ENCODE measurements at regions not wholly inside any gene's neighbourhood (a gene's known extent, or its start where the extent isn't known, plus 50 kb on each side); places are given as distances from the start of the nearest gene placed in this dataset.

- Histone ChIP-seq H3K4me1 (ENCODE audit: insufficient read depth, low read length) (no peaks in the 10 kb centered on the region), H3K27ac (ENCODE audit: low read depth in 1 of 2, low read length in 2 of 2) (no peak overlapping the region), H3K27me3 (ENCODE audit: control insufficient read depth in 1 of 2, insufficient read depth in 2 of 2, low read length in 2 of 2) (no peaks in the 10 kb centered on the region), H3K4me3 (ENCODE audit: low read length) (no peak overlapping the region), H3K36me3 (ENCODE audit: insufficient read depth, low read length) (no peaks in the 10 kb centered on the region), H3K9me3 (ENCODE audit: control insufficient read depth in 1 of 2, insufficient read depth in 1 of 2, low read length in 2 of 2) (peaks cover 0 to 6% of the 10 kb centered on the region in 2 experiments)
- no peak for DNase-seq
- H3K36me3 Mint-ChIP-seq (ENCODE audit: low read depth) = no peaks in the 10 kb centered on the region
- no peak overlapping the region for H3K27ac Mint-ChIP-seq
- peaks cover 2% of the 10 kb centered on the region for H3K9me3 Mint-ChIP-seq
- ATAC-seq (ENCODE audit: poor library complexity) = no peak
- no peak overlapping the region for H3K4me3 Mint-ChIP-seq
- H3K27me3 Mint-ChIP-seq = no peaks in the 10 kb centered on the region
- POLR2A ChIA-PET = no interaction called here
- no peaks in the 10 kb centered on the region for H3K4me1 Mint-ChIP-seq (ENCODE audit: low read depth)
- no peak for TF ChIP-seq CTCF (IDR thresholded peaks at IDR 0.05)
- CTCF ChIA-PET = no interaction called here
- intact Hi-C loops (cut with DNase I, micrococcal nuclease) = no loop called here
Measured at GRCh38 chr4:32117693-32118092, 1397.5 kb downstream of the PCDH7 start.

- DNase-seq (no peak), ATAC-seq (ENCODE audit: poor library complexity) (no peak)
- Histone ChIP-seq H3K9me3 (ENCODE audit: control insufficient read depth in 1 of 2, insufficient read depth in 1 of 2, low read length in 2 of 2) (peaks cover 0 to 6% of the 10 kb centered on the region in 2 experiments), H3K4me1 (ENCODE audit: insufficient read depth, low read length) (no peaks in the 10 kb centered on the region), H3K27ac (ENCODE audit: low read depth in 1 of 2, low read length in 2 of 2) (no peak overlapping the region), H3K4me3 (ENCODE audit: low read length) (no peak overlapping the region), H3K36me3 (ENCODE audit: insufficient read depth, low read length) (no peaks in the 10 kb centered on the region), H3K27me3 (ENCODE audit: control insufficient read depth in 1 of 2, insufficient read depth in 2 of 2, low read length in 2 of 2) (no peaks in the 10 kb centered on the region)
- no peak for TF ChIP-seq CTCF (IDR thresholded peaks at IDR 0.05)
- ChIA-PET POLR2A (no interaction called here), CTCF (no interaction called here)
- Mint-ChIP-seq H3K4me3 (no peak overlapping the region), H3K27me3 (no peaks in the 10 kb centered on the region), H3K4me1 (ENCODE audit: low read depth) (no peaks in the 10 kb centered on the region), H3K27ac (no peak overlapping the region), H3K36me3 (ENCODE audit: low read depth) (no peaks in the 10 kb centered on the region), H3K9me3 (peaks cover 2% of the 10 kb centered on the region)
- intact Hi-C loops (cut with DNase I, micrococcal nuclease) = no loop called here
Measured at GRCh38 chr4:32119907-32120306, 1399.7 kb downstream of the PCDH7 start.

GRCh38 chr4:32128549-32128948, 1408.4 kb downstream of the PCDH7 start:
- no peaks in the 10 kb centered on the region for H3K36me3 ChIP-seq (ENCODE audit: insufficient read depth, low read length)
- no peak overlapping the region for H3K4me3 Mint-ChIP-seq
- H3K4me1 ChIP-seq (ENCODE audit: insufficient read depth, low read length) = no peaks in the 10 kb centered on the region
- CTCF ChIA-PET = no interaction called here
- H3K4me1 Mint-ChIP-seq (ENCODE audit: low read depth) = no peaks in the 10 kb centered on the region
- no peak for ATAC-seq (ENCODE audit: poor library complexity)
- no peak overlapping the region for H3K27ac Mint-ChIP-seq
- peaks cover 12% of the 10 kb centered on the region for H3K9me3 Mint-ChIP-seq
- TF ChIP-seq CTCF (IDR thresholded peaks at IDR 0.05) = no peak
- DNase-seq = no peak
- H3K27ac ChIP-seq (ENCODE audit: low read depth in 1 of 2, low read length in 2 of 2) = no peak overlapping the region
- H3K9me3 ChIP-seq (ENCODE audit: control insufficient read depth in 1 of 2, insufficient read depth in 1 of 2, low read length in 2 of 2) = peaks cover 0 to 4% of the 10 kb centered on the region in 2 experiments
- H3K4me3 ChIP-seq (ENCODE audit: low read length) = no peak overlapping the region
- intact Hi-C loops (cut with DNase I, micrococcal nuclease) = no loop called here
- H3K36me3 Mint-ChIP-seq (ENCODE audit: low read depth) = no peaks in the 10 kb centered on the region
- no peaks in the 10 kb centered on the region for H3K27me3 ChIP-seq (ENCODE audit: control insufficient read depth in 1 of 2, insufficient read depth in 2 of 2, low read length in 2 of 2)
- H3K27me3 Mint-ChIP-seq = no peaks in the 10 kb centered on the region
- POLR2A ChIA-PET = no interaction called here
